ENCODE measurements at regions not wholly inside any gene's neighbourhood (a gene's known extent, or its start where the extent isn't known, plus 50 kb on each side); places are given as distances from the start of the nearest gene placed in this dataset.

DNA sequence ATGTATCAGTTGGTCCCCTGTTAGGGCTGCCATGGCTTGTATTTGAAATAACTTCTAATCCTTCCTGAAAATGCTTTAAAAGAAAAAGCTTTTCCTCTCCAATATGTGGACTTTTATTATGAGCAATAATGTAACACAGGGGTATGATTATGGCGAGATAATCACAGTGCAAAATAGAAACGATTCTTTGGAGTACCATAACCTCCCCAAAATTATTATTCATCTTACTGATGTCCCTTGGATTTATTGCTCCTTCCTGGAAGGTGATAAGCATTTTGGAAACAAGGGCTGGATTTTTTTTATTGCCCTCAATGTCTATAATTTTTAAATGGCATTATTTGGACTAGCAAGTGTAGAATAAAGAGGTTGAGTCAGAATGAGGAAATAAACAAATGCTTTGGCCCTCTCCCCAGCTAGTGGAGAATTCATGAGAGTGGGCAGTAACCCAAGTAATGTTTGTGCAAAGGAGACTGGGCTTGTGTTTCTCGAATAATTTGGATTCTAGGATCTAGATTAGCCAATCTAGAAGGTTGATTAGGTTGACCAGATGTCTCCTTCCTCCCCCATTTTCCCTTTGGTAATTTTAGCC, 403.9 kb upstream of the CELF2 start:
- no peak for FAIRE-seq
- TF ChIP-seq, protein P1, sequence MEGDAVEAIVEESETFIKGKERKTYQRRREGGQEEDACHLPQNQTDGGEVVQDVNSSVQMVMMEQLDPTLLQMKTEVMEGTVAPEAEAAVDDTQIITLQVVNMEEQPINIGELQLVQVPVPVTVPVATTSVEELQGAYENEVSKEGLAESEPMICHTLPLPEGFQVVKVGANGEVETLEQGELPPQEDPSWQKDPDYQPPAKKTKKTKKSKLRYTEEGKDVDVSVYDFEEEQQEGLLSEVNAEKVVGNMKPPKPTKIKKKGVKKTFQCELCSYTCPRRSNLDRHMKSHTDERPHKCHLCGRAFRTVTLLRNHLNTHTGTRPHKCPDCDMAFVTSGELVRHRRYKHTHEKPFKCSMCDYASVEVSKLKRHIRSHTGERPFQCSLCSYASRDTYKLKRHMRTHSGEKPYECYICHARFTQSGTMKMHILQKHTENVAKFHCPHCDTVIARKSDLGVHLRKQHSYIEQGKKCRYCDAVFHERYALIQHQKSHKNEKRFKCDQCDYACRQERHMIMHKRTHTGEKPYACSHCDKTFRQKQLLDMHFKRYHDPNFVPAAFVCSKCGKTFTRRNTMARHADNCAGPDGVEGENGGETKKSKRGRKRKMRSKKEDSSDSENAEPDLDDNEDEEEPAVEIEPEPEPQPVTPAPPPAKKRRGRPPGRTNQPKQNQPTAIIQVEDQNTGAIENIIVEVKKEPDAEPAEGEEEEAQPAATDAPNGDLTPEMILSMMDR (IDR thresholded peaks at IDR 0.05; ENCODE audit: borderline replicate concordance, extremely low read depth, insufficient read depth), result no peak
- Histone ChIP-seq H3K4me3 (ENCODE audit: low read length in 3 of 3) (no peak overlapping the region), H3K9me3 (ENCODE audit: control insufficient read depth in 2 of 3, insufficient read depth in 1 of 3, low read length in 3 of 3) (no peaks in the 10 kb centered on the region), H3K4me1 (ENCODE audit: control insufficient read depth in 2 of 3, insufficient read depth in 2 of 3, low read depth in 1 of 3, low read length in 3 of 3) (no peaks in the 10 kb centered on the region), H3K36me3 (ENCODE audit: control insufficient read depth in 2 of 3, insufficient read depth in 3 of 3, low read length in 3 of 3) (no peaks in the 10 kb centered on the region), H3K9ac (ENCODE audit: low read length in 3 of 3) (no peak overlapping the region), H3K27me3 (ENCODE audit: control insufficient read depth, insufficient read depth, low read length) (no peaks in the 10 kb centered on the region), H3K27ac (ENCODE audit: low read depth in 2 of 2, low read length in 2 of 2) (no peak overlapping the region)
- intact Hi-C loops (cut with DNase I), result no loop called here
- DNase-seq, result peak in 1 of 5 donors; percentile 52

DNA sequence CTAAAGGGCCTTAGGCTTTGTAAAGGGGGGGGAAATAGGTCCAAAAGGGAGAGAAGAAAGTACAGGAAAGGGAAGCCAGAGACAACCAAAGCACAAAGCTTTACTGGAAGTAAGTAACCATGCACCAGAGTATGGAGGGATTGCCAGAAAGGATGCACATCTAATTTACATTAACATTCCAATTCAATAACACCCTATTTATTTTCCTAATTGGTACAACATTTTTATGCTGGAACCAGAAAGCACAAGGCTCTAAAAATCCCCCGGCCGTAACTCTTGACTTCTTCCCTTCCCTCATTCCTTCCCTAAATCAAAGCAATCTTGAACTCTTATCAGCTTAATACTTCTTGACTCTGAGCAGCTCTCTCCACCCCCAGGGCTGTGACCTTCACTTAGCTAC, 400.0 kb upstream of the CELF2 start:
- Histone ChIP-seq H3K36me3 (ENCODE audit: control insufficient read depth in 2 of 3, insufficient read depth in 3 of 3, low read length in 3 of 3) (no peaks in the 10 kb centered on the region), H3K27me3 (ENCODE audit: control insufficient read depth, insufficient read depth, low read length) (no peaks in the 10 kb centered on the region), H3K9ac (ENCODE audit: low read length in 3 of 3) (no peak overlapping the region), H3K27ac (ENCODE audit: low read depth in 2 of 2, low read length in 2 of 2) (no peak overlapping the region), H3K9me3 (ENCODE audit: control insufficient read depth in 2 of 3, insufficient read depth in 1 of 3, low read length in 3 of 3) (no peaks in the 10 kb centered on the region), H3K4me3 (ENCODE audit: low read length in 3 of 3) (no peak overlapping the region), H3K4me1 (ENCODE audit: control insufficient read depth in 2 of 3, insufficient read depth in 2 of 3, low read depth in 1 of 3, low read length in 3 of 3) (no peaks in the 10 kb centered on the region)
- intact Hi-C loops (cut with DNase I), result no loop called here
- TF ChIP-seq, protein P1 (IDR thresholded peaks at IDR 0.05; ENCODE audit: borderline replicate concordance, extremely low read depth, insufficient read depth), result no peak
- no peak for DNase-seq
- no peak for FAIRE-seq

DNA sequence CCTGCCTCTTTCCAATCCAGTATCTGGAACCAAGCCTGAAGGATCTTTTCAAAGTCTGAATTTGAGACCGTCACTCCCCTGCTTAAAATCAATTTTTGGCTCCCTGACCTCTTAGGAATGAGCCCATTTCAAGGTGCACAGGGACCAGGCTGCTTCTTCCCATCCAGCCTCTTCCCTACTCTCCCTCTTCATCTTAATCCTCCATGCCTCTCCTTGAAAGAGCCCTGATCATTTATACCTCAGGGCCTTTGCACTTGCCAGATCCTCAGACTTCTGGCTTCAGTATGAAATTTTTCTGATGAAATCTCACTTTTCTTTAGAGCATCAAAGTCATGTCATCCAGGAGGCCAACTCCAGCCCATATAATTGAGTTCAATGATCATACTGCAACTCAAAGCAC, 399.5 kb upstream of the CELF2 start:
- Histone ChIP-seq H3K27ac (ENCODE audit: low read depth in 2 of 2, low read length in 2 of 2) (no peak overlapping the region), H3K9ac (ENCODE audit: low read length in 3 of 3) (no peak overlapping the region), H3K27me3 (ENCODE audit: control insufficient read depth, insufficient read depth, low read length) (no peaks in the 10 kb centered on the region), H3K4me3 (ENCODE audit: low read length in 3 of 3) (no peak overlapping the region), H3K4me1 (ENCODE audit: control insufficient read depth in 2 of 3, insufficient read depth in 2 of 3, low read depth in 1 of 3, low read length in 3 of 3) (no peaks in the 10 kb centered on the region), H3K9me3 (ENCODE audit: control insufficient read depth in 2 of 3, insufficient read depth in 1 of 3, low read length in 3 of 3) (no peaks in the 10 kb centered on the region), H3K36me3 (ENCODE audit: control insufficient read depth in 2 of 3, insufficient read depth in 3 of 3, low read length in 3 of 3) (no peaks in the 10 kb centered on the region)
- intact Hi-C loops (cut with DNase I), result no loop called here
- FAIRE-seq, result no peak
- TF ChIP-seq, protein P1 (IDR thresholded peaks at IDR 0.05; ENCODE audit: borderline replicate concordance, extremely low read depth, insufficient read depth), result no peak
- DNase-seq, result no peak

All from kidney (tissue), 13 donors.